HG02763 (cell line): ENCODE measurements at regions not wholly inside any gene's neighbourhood (a gene's known extent, or its start where the extent isn't known, plus 50 kb on each side); places are given as distances from the start of the nearest gene placed in this dataset.
"Not testable (repeated sequence)": the region's sequence is repeated elsewhere in the genome, so short reads cannot be mapped to it uniquely, and the experiment has no call there.

Experiments used
- ATAC-seq: cut with Tn5 transposase; IDR thresholded peaks from one replicate; pipeline ENCODE4 v1.9.1; 2021; ENCODE audit warnings: mild to moderate bottlenecking, moderate library complexity; ENCODE audit not compliant: unreplicated experiment

DNA sequence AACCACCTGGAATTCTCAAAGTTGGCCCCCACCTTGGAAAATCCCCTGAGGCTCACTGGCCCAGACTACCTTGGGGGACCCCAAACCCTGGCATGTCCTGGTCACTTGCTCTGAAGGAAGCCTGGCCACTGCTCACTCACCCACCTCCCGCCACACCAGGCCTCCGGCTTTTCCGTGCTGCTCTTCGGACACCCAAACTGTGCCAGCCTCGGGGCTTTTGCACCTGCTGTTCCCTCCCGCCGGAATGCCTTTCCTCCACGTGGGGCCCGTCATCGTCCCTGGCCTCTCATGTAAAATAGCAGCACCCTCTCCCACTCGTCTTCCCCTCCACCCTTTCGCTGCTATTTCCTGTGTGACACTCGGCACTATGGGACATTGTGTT, 87.2 kb upstream of the NCOR2 start:
- no peak for ATAC-seq

DNA sequence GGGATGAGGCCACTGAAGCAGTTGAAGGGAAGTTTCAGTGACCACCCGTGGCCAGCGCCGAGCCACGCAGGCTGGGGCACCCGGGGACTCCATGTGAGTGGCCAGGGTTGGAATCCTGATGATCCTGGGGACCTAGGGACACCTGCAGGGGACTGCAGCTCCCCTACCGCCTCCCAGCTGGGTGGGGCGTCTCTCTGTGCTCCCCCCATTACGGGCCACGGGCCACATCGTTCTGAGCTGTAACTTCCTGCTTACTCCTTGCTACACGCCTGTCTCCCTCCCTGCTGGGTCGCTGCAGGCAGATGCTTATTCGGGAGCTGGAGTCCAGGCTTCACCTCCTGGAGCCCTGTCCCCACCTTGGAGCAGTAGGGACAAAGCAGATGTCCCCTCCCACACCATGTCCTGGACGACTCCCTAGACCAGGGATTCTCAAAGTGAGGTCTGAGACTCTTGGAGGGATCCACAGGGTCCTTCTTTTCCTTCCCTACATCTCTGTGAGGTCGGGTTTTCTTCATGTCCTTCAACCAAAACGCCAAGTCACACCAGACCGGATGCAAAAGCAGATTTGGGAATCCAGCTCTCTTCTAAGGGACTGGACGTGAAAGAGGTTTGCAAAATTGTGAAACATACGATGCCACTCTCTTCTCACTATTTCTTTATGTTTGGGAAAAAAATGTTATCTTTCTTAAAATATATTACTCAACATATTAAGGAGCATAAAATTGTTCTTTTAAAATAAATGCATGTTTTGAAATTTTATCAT, 85.9 kb upstream of the NCOR2 start:
- no peak for ATAC-seq

DNA sequence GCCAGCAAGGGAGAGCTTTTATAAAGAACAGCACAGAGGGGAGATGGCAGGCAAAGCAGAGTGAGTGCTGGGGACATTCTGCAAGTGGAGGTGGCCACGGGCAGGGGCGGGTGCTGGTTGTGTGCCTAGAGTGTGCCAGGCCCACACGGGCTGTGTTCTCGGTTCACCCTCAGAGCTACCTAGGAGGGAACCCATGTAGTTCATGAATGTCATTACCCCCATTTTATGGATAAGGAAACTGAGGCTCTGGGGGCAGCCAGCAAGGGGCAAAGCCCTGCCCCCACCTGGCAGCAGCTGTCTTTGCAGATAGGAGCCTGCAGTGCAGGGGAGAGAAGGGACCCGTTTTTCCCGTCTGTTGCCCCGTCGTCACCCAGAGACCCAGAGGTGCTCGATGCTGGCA, 85.2 kb upstream of the NCOR2 start:
- no peak for ATAC-seq

DNA sequence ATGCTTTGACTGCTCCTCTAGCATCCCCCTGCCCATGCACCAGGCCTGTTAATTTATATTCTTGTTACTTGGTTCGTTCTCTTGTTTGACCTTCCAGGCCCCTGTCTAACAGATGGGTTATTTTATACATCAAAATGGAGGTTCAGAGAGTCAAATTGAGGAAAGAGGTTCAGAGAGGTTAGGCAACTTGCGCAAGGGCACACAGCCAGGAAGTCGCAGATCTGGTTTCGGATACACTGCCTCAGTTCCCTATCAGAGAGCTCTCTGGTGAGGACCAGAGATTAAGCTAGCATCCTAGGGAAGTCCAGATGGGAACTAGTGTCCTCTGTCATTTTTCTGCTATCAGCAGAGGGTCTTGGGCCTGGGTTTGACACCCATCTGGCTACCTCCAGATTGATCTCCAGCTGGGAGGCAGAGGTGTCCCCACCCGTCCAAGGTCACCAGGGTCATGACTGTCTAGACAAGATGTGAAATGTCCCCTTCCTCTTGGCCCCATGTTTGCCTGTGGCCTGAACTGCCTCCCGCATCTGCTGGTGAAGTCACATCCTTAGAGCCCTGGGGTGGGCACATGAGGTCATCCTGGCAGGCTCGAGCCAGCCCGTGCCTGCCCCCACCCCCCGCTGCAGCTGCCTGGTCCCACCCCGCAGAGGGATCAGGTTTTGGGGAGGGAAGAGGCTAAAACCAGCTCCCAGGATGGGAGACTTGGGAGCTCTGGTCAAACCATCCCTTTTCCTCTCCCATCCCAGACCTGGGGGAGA, 84.3 kb upstream of the NCOR2 start:
- ATAC-seq = no peak

DNA sequence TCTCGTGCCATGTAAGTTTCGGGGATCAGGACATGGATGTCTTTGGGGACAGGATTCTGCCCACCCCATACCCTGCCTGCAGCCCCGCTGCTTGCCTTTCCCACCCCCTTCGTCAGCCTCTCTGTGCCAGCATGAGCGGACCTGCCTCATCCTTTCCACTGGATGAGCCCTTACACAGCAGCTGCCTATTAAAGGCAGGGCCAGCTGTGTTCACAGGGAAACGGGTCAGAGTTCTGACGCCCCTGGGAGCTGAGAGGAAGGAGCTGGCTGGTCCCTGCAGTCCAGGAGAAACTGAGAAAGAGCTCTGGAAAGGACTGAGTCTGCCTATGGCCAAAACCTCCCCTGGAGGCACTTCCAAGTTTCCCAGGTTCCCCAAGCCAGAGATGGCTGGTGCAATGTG, 83.5 kb upstream of the NCOR2 start:
- no peak for ATAC-seq

DNA sequence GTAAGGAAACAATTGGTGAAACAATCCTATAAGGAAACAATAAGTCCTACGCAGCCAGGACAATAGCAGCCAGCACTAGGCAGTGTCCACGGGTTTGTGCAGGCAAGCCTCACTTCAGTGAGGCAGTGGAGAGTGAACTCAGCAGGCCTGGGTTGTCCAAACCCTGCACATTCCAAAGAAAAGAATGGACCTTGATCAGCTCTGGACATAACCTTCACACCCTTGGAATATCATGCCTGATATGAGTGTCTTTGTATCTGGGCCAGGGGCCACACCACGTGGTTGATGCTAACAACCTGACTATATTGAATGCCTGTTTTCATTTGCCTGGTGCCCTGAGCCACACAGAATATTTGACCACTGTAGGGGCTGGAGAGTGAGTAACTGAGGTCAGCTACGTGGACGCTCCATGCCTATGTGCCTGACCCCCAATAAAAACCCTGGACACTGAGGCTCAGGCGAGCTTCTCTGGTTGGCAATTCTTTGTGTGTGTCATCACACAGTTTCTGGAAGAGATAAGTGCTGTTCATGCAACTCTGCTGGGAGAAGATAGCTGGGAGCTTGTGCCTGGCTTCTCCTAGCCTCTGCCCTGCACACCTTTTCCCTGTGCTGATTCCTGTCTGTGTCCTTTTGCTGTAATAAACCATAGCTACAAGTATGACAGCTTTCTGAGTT, 81.4 kb upstream of the NCOR2 start:
- ATAC-seq = no peak

DNA sequence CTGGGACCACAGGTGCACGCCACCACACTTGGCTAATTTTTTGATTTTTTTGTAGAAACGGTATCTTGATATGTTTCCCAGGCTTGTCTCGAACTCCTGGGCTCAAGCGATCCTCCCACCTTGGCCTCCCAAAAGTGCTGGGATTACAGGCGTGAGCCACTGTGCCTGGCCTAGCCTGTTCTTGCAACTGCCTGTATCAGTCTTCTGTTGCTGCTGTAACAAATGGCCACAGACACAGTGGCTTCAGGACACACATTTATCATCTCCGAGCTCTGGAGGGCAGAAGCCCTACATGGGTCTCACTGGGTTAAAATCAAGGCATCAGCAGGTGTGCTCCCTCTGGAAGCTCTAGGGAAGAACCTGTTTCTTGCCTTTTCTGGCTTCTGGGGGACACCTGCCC, 79.9 kb upstream of the NCOR2 start:
- ATAC-seq = no peak

DNA sequence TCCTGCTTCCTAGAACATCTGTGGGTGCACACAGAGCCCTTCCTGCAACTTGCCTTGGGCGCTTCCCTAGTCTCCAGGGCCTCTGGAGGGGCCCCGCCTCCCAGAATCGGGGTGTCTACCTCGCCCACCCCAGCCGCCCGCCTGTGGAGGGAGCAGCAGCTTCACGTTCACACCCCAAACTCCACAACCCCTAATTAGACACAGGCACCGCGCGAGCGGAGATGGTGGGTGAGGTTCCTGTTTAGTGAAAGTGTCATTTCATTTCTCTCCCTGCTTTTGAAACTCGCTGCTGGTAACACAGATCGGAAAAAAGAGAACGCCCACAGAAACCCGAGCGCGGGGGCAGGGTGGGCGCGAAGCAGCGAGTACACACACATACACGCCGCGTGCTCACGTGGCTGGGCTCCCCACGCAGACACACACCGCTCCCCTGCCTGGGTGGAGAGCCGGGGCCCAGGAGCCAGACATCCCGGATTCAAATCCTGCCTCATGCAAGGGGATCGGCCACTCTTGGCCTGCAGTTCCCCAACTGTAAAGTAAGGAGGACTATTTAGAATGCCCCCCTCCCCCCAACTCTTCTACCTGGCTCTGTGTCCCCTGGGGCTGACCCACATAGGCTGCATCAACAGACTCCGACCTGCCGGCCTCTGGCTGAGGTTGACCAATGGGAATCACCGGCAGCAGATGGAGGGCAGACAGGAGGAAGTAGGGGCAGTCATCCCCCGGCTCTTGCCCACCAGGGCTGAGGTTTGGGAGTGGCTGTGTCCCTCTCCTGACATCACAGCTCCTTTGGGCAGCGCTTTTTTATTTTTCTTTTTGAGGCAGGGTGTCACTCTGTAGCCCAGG, 79.2 kb upstream of the NCOR2 start:
- ATAC-seq = no peak

DNA sequence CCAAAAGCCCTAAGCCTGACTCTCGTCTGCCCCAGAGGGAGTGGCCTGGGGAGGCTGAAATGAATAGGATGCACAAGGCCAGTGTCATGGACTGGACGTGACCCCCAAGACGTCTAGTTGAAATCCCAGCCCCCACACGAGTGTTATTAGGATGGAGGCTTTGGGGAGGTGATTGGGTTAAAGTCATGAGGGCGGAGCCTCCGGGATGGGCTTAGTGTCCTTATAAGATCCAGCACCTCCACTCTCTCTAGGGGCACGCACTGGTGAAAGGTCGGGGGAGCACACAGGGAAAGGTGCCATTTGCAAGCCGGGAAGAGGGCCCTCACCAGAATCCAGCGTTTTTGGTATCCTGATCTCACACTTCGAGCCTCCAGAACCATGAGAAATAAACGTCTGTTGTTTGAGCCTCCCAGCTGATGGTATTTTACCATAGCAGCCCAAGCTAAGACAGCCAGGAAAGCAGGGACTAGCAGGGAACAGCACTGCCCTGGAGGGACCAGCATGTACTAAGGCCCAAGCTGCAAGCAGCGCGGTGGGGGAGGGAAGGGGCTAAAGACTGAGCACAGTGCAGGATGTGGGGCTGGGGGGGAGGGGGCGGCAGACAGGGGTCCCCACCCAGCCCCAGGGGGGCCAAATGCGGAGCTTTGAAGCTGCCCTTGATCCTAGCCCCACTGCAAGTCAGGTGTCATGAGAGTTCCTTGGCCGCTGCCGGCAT, 78.3 kb upstream of the NCOR2 start:
- no peak for ATAC-seq

DNA sequence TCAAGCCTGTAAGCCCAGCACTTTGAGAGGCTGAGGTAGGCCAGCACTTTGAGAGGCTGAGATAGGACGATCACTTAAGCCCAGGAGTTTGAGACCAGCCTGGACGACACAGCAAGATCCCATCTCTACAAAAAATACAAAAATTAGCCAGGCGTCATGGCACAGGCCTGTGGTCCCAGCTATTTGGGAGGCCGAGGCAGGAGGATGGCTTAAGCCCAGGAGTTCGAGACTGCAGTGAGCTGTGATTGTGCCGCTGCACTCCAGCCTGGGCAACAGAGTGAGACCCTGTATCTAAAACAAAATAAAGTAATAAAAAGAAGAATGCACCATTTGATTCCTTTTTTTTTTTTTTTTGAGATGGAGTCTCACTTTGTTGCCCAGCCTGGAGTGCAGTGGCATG, 76.4 kb upstream of the NCOR2 start:
- ATAC-seq = not testable (repeated sequence)

DNA sequence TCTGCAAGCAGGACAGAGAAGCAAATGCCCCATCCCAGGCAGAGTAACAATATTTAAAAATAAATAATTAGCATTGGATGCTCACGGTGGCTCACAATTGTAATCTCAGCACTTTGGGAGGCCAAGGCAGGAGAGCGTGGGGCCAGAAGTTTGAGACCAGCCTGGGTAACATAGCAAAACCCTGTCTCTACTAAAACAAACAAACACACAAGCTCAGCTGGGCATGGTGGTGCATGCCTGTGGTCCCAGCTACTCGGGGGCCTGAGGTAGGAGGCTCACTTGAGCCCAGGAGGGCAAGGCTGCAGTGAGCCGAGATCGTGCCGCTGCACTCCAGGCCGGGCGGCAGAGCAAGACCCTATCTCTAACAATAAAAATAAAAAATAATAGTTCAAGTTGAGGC, 74.7 kb upstream of the NCOR2 start:
- no peak for ATAC-seq

DNA sequence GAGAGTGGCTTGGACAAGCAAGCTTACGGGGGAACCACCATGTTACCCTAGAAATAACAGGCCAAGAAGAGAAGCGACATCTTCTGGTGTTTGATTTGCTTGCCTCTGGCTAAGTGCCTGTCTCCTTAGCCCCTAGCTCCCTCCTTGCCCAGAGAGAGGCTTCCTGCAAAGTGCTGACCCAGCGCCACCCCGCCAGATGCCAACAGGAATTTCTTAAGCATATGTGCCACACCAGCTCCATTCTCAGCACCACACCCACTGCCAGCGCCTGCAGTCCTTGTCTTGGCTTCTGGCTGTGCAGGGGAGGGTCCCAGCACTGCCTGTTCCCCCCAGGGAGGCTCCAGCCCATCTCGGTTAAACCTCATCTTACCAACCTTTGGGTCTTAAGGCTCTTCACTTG, 74.2 kb upstream of the NCOR2 start:
- ATAC-seq = no peak

DNA sequence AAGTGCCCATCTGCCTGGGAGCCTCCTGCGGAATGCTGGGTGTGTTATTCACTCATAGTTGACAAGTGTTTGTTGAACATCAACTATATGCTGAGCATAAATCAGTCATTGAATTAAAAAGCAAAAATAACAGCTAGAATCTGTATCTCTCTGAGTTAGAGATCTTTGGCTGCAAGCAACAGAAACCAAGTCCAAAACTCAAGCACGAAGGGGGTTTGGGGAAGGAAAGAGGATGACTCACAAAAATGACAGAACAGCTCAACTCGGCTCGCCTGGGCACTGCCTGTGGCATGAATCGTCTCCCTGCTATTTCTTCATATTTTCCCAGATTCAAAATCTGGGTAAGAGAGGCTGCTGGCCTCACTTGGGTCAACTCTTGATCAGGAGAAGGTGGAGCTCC, 72.6 kb upstream of the NCOR2 start:
- ATAC-seq = no peak

DNA sequence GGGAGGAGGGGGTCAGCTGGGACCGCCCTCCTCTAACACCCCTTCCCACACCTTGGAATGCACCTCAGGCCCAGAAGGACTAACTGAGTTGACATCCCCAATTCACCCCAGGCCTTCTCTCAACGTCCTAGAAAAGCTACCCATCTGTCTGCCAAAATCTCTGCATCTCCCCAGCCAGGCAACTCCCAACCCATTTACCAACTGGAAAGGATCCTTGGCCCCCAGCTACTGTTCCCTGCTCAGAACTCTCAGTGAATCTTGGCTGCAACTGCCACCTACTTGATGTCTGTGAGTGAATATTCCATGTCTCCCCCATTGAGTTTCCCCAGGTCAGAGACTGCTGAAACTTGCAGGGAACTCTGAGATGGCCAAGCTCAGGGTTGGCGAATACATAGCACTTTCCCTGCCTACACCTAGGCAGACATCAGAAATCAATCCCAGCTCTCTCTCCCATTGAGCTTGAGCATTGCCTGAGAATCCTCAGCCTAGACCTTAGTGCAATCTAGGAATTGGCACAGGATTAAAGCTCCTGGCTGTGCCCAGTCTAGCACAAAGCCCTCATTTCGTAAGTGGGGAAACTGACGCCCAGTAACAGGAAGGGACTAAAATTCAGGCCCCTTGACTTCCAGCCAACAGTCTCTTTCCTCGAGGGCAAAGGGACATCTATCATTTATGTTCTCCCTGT, 71.9 kb upstream of the NCOR2 start:
- ATAC-seq = no peak

DNA sequence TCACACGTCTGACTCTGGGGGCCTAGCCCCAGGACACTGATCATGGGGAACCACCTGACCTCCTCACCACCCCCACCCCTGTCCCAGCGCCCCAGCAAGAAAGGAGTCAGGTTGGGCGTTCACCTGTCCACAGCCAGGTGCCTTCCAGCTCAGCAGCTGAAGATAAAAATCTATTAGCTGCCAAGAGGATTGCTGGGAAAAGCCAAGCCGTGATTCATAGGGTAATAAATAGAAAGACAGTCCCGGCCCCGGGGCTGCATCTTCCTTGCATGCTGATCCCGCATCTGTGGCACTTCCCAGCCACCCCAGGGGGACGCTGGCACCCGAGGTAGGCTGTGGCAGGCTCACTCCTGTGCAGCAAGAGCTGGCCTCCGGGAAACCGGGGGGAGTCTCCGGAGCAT, 70.2 kb upstream of the NCOR2 start:
- no peak for ATAC-seq

DNA sequence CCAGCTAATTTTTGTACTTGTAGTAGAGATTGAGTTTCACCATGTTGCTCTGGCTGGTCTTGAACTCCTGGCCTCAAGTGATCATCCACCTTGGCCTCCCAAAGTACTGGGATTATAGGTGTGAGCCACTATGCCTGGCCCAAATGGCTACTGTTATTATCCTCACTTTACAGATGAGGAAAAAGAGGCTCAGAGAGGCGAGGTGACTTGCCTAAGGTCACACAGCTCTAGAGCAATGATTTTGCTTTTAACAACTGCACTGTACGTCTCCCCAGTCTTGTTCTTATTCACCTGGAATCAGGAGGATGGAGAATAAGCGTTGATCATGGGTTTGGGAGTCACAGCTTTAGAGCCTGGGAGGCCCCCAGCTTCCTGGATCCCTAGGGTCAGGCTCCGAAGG, 69.8 kb upstream of the NCOR2 start:
- no peak for ATAC-seq

DNA sequence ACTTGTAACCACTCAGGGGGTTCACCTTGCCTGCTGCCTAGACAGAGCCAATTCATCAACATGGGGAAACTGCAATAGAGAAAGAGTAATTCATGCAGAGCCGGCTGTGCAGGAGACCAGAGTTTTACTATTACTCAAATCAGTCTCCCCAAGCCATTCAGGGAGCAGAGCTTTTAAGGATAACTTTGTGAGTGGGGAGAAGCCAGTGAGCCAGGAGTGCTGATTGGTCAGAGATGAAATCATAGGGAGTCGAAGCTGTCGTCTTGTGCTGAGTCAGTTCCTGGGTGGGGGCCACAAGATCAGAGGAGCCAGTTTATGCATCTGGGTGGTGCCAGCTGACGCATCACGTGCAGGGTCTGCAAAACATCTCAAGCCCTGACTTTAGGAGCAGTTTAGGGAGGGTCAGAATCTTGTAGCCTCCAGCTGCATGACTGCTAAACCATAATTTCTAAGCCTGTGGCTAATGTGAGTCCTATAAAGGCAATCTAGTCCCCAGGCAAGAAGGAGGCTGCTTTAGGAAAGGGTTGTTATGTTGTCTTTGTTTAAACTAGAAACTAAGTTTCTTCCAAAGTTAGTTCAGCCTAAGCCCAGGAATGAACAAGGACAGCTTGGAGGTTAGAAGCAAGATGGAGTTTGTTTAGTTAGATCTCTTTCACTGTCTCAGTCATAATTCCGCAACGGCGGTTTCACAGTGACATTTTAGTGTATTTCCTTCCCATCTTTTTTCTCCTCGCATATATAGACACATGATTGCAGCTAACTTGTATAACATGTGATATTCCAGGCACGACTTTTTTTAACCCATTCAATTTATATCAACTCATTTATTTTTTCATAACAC, 68.9 kb upstream of the NCOR2 start:
- no peak for ATAC-seq

DNA sequence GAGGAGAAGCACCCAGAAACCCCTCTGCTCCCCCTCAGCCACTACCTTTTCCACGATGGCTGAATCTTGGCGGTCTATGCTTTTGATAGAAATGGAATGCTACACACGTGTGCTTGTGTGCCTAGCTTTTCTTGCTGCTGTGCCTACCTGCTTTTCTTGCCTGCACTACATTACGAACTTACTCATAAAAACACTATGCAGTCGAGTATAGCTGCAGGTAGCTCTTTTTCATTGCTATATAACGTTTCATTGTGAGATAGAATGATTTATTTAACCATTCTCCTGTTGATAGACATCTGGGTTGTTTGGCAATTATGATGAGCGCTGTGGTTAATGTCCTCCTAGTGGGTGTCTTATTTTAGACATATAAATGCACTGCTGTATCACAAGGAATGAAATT, 67.9 kb upstream of the NCOR2 start:
- no peak for ATAC-seq
